ENCODE measurements at regions not wholly inside any gene's neighbourhood (a gene's known extent, or its start where the extent isn't known, plus 50 kb on each side); places are given as distances from the start of the nearest gene placed in this dataset.

- TF ChIP-seq POLR2AphosphoS5 (IDR thresholded peaks at IDR 0.05; ENCODE audit: low read depth, low read length), result no peak
- TF ChIP-seq MAFK (IDR thresholded peaks at IDR 0.05; ENCODE audit: low read depth, low read length), result no peak
- no peak for TF ChIP-seq CTBP2 (IDR thresholded peaks at IDR 0.05; ENCODE audit: borderline replicate concordance, insufficient read depth, insufficient read length, low read length)
- TF ChIP-seq TEAD4 (IDR thresholded peaks at IDR 0.05; ENCODE audit: low read depth, low read length), result no peak
- no peak for TF ChIP-seq TCF12 (IDR thresholded peaks at IDR 0.05; ENCODE audit: low read depth, low read length)
- no peak for TF ChIP-seq SRF (IDR thresholded peaks at IDR 0.05; ENCODE audit: low read depth, low read length)
- TF ChIP-seq TAF1 (IDR thresholded peaks at IDR 0.05; ENCODE audit: low read depth, low read length), result no peak
- TF ChIP-seq POLR2A (IDR thresholded peaks at IDR 0.05; ENCODE audit: control extremely low read depth in 1 of 2, low read depth in 2 of 2, low read length in 2 of 2), result no peak
- TF ChIP-seq SUZ12 (IDR thresholded peaks at IDR 0.05; ENCODE audit: low read length), result no peak
- TF ChIP-seq CTCF (IDR thresholded peaks at IDR 0.05; ENCODE audit: control extremely low read depth in 1 of 3, insufficient read depth in 1 of 3, low read depth in 1 of 3, low read length in 3 of 3), result no peak
- no peak for TF ChIP-seq HDAC2 (IDR thresholded peaks at IDR 0.05; ENCODE audit: borderline replicate concordance in 1 of 2, low read depth in 2 of 2, low read length in 2 of 2)
- TF ChIP-seq TBP (IDR thresholded peaks at IDR 0.05; ENCODE audit: low read depth, low read length), result no peak
Measured at GRCh38 chr2:167626961-167627360, 620.4 kb downstream of the STK39 start.
